Kidney epithelial cell (primary cell): ENCODE measurements at regions not wholly inside any gene's neighbourhood (a gene's known extent, or its start where the extent isn't known, plus 50 kb on each side); places are given as distances from the start of the nearest gene placed in this dataset.
"Not testable (repeated sequence)": the region's sequence is repeated elsewhere in the genome, so short reads cannot be mapped to it uniquely, and the experiment has no call there.

Experiments
- DNase-seq: peaks from one replicate; pipeline ENCODE4 v3.0.0-alpha.2; 2010; ENCODE audit warnings: low read depth
- H3K27me3 ChIP-seq: 2 replicates; pipeline ENCODE4 v1.6.0; 2011; ENCODE audit warnings: low read length; ENCODE audit not compliant: control insufficient read depth, insufficient read depth
- H3K36me3 ChIP-seq: 2 replicates; pipeline ENCODE4 v1.5.1; 2011; ENCODE audit warnings: low read length; ENCODE audit not compliant: control insufficient read depth, insufficient read depth
- H3K4me3 ChIP-seq: 2 replicates; pipeline ENCODE4 v1.5.1; 2011; ENCODE audit warnings: low read depth, mild to moderate bottlenecking, control low read depth, low read length
- TF ChIP-seq, protein P1 (sequence below): IDR thresholded peaks from 2 replicates; pipeline ENCODE4 v1.5.1; 2011; ENCODE audit warnings: mild to moderate bottlenecking, moderate library complexity, low read length, control low read depth, inconsistent platforms; ENCODE audit not compliant: insufficient read depth, poor library complexity, severe bottlenecking

GRCh38 chr1:37363535-37363934 is 110.8 kb upstream of the ZC3H12A start:
- Histone ChIP-seq H3K36me3 (no peaks in the 10 kb centered on the region), H3K4me3 (no peak overlapping the region), H3K27me3 (peaks cover 2% of the 10 kb centered on the region)
- TF ChIP-seq, protein P1, sequence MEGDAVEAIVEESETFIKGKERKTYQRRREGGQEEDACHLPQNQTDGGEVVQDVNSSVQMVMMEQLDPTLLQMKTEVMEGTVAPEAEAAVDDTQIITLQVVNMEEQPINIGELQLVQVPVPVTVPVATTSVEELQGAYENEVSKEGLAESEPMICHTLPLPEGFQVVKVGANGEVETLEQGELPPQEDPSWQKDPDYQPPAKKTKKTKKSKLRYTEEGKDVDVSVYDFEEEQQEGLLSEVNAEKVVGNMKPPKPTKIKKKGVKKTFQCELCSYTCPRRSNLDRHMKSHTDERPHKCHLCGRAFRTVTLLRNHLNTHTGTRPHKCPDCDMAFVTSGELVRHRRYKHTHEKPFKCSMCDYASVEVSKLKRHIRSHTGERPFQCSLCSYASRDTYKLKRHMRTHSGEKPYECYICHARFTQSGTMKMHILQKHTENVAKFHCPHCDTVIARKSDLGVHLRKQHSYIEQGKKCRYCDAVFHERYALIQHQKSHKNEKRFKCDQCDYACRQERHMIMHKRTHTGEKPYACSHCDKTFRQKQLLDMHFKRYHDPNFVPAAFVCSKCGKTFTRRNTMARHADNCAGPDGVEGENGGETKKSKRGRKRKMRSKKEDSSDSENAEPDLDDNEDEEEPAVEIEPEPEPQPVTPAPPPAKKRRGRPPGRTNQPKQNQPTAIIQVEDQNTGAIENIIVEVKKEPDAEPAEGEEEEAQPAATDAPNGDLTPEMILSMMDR: no peak
- no peak for DNase-seq

GRCh38 chr1:37368665-37369315 is 105.6 kb upstream of the ZC3H12A start:
- DNase-seq, H3K4me3 ChIP-seq, H3K36me3 ChIP-seq, H3K27me3 ChIP-seq: not testable (repeated sequence)

DNA sequence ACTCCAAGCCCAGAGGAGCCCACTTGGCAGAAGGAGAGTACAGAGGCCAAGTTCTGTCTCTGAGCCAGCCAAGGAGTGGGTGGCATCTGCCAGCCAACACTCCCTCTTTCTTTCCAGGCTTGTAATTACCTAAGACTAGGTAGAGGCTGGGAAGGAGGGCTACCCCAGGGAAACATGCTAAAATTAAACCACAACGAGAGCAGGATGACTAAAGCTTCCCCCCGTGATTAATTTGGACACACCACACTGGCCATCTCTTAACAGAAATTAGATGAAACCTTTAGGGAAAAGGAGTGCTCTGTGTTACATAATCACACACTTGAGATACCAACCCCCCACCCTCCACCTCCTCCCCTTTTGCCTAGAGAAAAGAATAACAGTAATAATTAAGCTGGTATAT is 102.1 kb upstream of the ZC3H12A start:
- Histone ChIP-seq H3K36me3 (no peaks in the 10 kb centered on the region), H3K4me3 (no peak overlapping the region), H3K27me3 (no peaks in the 10 kb centered on the region)
- no peak for DNase-seq
- TF ChIP-seq, protein P1: no peak

- no peaks in the 10 kb centered on the region for H3K36me3 ChIP-seq
- TF ChIP-seq, protein P1: no peak
- H3K4me3 ChIP-seq: no peak overlapping the region
- no peak for DNase-seq
- H3K27me3 ChIP-seq: no peaks in the 10 kb centered on the region
Measured at GRCh38 chr1:37372711-37373110, 101.7 kb upstream of the ZC3H12A start.

DNA sequence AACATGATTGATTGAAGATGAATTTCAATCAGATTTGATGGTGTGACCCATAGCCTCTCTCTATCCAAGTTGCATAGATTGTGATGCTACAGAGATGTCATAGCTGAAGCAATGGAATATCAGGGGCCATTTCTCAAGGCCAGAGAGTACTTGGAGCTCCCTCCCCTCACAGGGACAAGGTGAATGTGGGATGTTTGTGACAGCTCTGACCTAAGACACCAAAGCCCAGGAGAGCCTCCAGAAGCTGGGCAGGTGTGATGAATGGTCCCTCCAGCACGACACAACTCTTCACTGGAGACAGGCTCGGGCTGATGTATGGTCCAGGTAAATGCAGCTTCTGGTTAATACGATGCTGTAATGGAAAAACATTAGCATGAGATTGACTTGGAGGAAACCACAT is 101.0 kb upstream of the ZC3H12A start:
- TF ChIP-seq, protein P1: no peak
- H3K4me3 ChIP-seq: no peak overlapping the region
- DNase-seq: no peak

GRCh38 chr1:37380546-37380945 is 93.8 kb upstream of the ZC3H12A start:
- DNase-seq, H3K36me3 ChIP-seq, H3K4me3 ChIP-seq, H3K27me3 ChIP-seq: not testable (repeated sequence)

More for the DNA sequence above, 101.0 kb upstream of the ZC3H12A start:
- Histone ChIP-seq H3K36me3 (no peaks in the 10 kb centered on the region), H3K27me3 (no peaks in the 10 kb centered on the region)

GRCh38 chr1:37387854-37388253 is 86.5 kb upstream of the ZC3H12A start:
- TF ChIP-seq, protein P1: no peak
- H3K4me3 ChIP-seq: no peak overlapping the region
- H3K36me3 ChIP-seq: no peaks in the 10 kb centered on the region
- DNase-seq: no peak
- peaks cover 6% of the 10 kb centered on the region for H3K27me3 ChIP-seq
